Transverse colon (tissue), 4 donors: ENCODE measurements at regions not wholly inside any gene's neighbourhood (a gene's known extent, or its start where the extent isn't known, plus 50 kb on each side); places are given as distances from the start of the nearest gene placed in this dataset.

Experiments used
- DNase-seq: peaks from one replicate; pipeline ENCODE4 v3.0.0-alpha.2; 2019
- H3K27ac ChIP-seq, 4 donors: fragments of 200-600 bp; sonication (generic); 2 replicates each; pipeline ENCODE4 v1.5.1; 2016 to 2018; ENCODE audit warnings: inconsistent platforms in 4 of 4
- H3K27me3 ChIP-seq: fragments of 200-600 bp; sonication (generic); 2 replicates; pipeline ENCODE4 v1.5.1; 2017; ENCODE audit warnings: inconsistent platforms
- H3K36me3 ChIP-seq, 4 donors: fragments of 200-600 bp; sonication (generic); 2 replicates each; pipeline ENCODE4 v1.5.1; 2017 to 2019; ENCODE audit warnings: inconsistent platforms in 4 of 4
- H3K4me1 ChIP-seq, 4 donors: fragments of 200-600 bp; sonication (generic); 2 replicates each; pipeline ENCODE4 v1.5.1; 2017 to 2020; ENCODE audit warnings: inconsistent platforms in 4 of 4
- H3K4me3 ChIP-seq, 4 donors: fragments of 200-600 bp; sonication (generic); 1 replicate in 1 of 4; 2 replicates in 3 of 4; pipeline versions ENCODE4 v1.5.1 to v1.6.1; 2017 to 2019; ENCODE audit warnings: inconsistent platforms in 4 of 4
- H3K9me3 ChIP-seq, 2 donors: fragments of 200-600 bp; sonication (generic); 2 replicates each; pipeline ENCODE4 v1.5.1; 2017 to 2019; ENCODE audit warnings: inconsistent platforms in 2 of 2
- EP300 ChIP-seq: sonication (generic); formaldehyde crosslinking; IDR thresholded peaks from one replicate; pipeline ENCODE4 v1.6.1; 2017; ENCODE audit warnings: antibody characterized with exemption, low read depth
- POLR2A ChIP-seq: fragments of 450-650 bp; IDR thresholded peaks from one replicate; pipeline ENCODE4 v1.6.1; 2016; ENCODE audit warnings: antibody characterized with exemption, mild to moderate bottlenecking, moderate library complexity
- POLR2AphosphoS5 ChIP-seq, 3 donors: sonication (generic); formaldehyde crosslinking; IDR thresholded peaks; one replicate each; pipeline ENCODE4 v1.6.1; 2016; ENCODE audit warnings: antibody characterized with exemption in 3 of 3
- WGBS, 2 donors: methylation state at CpG; one replicate each; pipeline ENCODE4 v1.1.5; 2018; ENCODE audit warnings: low coverage in 1 of 2; 5-methylcytosine and 5-hydroxymethylcytosine counted together
- in situ Hi-C, 4 donors: fragments of 200-750 bp; cut with MboI; loops; one replicate each; pipeline versions ENCODE4 v1.15.0 to v1.15.1; 2017; ENCODE audit warnings: low sequenced_read_pairs in 3 of 4, low pct_ligation_motif_present in 1 of 4, low pct_unique_long_range_greater_than_20kb in 1 of 4
- intact Hi-C: fragments of 100-400 bp; cut with DNase I; formaldehyde crosslinking; loops from one replicate; pipeline ENCODE4 v1.15.1; 2023; ENCODE audit warnings: low total_unique reads
- TF ChIP-seq, protein P1 (sequence below), 5 experiments: fragments of 200-600 bp in 3 of 5; fragments of 450-650 bp in 2 of 5; sonication (generic) in 3 of 5; IDR thresholded peaks; 1 replicate in 2 of 5; 2 replicates in 3 of 5; pipeline ENCODE4 v1.5.1; 2016 to 2017; ENCODE audit warnings: antibody characterized with exemption in 5 of 5, inconsistent platforms in 3 of 5, mild to moderate bottlenecking in 2 of 5, moderate library complexity in 1 of 5

GRCh38 chr5:98206566-98206965, 566.9 kb upstream of the RGMB start:
- WGBS, 2 donors = 41 to 50% methylated on average over 2 of the region's 2 CpGs
- no peak for DNase-seq
- Histone ChIP-seq H3K9me3 (no peaks in the 10 kb centered on the region), H3K27me3 (no peaks in the 10 kb centered on the region), H3K27ac (no peak overlapping the region), H3K4me1 (no peaks in the 10 kb centered on the region), H3K4me3 (no peak overlapping the region), H3K36me3 (no peaks in the 10 kb centered on the region)
- TF ChIP-seq EP300 (no peak), POLR2A (no peak), POLR2AphosphoS5 (IDR thresholded peaks at IDR 0.05) (no peak)
- TF ChIP-seq, protein P1, sequence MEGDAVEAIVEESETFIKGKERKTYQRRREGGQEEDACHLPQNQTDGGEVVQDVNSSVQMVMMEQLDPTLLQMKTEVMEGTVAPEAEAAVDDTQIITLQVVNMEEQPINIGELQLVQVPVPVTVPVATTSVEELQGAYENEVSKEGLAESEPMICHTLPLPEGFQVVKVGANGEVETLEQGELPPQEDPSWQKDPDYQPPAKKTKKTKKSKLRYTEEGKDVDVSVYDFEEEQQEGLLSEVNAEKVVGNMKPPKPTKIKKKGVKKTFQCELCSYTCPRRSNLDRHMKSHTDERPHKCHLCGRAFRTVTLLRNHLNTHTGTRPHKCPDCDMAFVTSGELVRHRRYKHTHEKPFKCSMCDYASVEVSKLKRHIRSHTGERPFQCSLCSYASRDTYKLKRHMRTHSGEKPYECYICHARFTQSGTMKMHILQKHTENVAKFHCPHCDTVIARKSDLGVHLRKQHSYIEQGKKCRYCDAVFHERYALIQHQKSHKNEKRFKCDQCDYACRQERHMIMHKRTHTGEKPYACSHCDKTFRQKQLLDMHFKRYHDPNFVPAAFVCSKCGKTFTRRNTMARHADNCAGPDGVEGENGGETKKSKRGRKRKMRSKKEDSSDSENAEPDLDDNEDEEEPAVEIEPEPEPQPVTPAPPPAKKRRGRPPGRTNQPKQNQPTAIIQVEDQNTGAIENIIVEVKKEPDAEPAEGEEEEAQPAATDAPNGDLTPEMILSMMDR (IDR thresholded peaks at IDR 0.05) = no peak
- intact Hi-C loops (no loop called here), in situ Hi-C loops (no loop called here)

- no peak for DNase-seq
- TF ChIP-seq, protein P1 (IDR thresholded peaks at IDR 0.05) = no peak
- TF ChIP-seq POLR2AphosphoS5 (IDR thresholded peaks at IDR 0.05) (no peak), EP300 (no peak), POLR2A (no peak)
- H3K27me3 ChIP-seq = no peaks in the 10 kb centered on the region
Measured at GRCh38 chr5:98209418-98209817, 564.0 kb upstream of the RGMB start.

DNA sequence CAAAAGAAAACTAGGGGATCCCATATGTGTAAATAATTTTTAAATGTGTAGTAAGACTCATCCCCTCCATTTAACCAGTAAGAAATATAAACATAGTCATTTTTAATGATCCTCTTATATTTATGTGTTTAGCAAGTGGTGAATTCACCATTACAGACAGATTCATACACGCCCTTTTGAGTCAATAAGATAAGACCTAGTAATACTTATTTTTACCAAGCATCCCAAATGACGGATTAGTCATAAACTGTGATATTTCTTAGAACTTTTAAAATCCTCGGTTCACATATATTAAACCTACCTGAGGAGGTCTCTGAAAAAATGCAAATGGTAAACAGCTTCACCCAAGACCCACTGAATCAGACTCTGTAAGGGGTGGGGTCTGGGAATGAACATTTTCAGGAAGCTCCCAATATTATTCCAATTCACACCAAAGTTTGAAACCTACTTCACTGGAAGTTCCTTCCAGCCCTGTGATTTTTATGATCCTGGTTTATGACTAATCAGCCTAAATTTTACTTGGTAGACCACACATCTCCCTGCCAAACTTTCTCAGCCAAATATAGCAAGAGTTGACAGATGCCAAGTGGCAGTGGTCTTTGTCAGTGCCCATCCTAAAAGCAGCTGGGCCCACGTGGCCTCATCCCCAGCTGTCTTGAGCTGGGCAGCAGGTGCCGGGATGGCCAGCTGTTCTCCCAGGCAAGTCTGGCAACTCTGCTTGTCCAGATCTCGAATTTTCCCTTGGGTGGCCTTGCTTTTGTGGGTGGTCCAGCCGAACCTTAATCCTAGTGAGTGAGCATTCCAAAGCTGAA, 559.0 kb upstream of the RGMB start:
- intact Hi-C loops (no loop called here), in situ Hi-C loops (no loop called here)
- 71 to 73% methylated on average over 4 to 6 of the region's 7 CpGs for WGBS, 2 donors
- H3K27me3 ChIP-seq = no peaks in the 10 kb centered on the region
- TF ChIP-seq POLR2AphosphoS5 (IDR thresholded peaks at IDR 0.05) (no peak), EP300 (no peak), POLR2A (no peak)
- TF ChIP-seq, protein P1 (IDR thresholded peaks at IDR 0.05) = no peak
- no peak for DNase-seq
- H3K4me1 ChIP-seq = no peaks in the 10 kb centered on the region
- no peaks in the 10 kb centered on the region for H3K36me3 ChIP-seq
- no peak overlapping the region for H3K27ac ChIP-seq
- no peak overlapping the region for H3K4me3 ChIP-seq
- H3K9me3 ChIP-seq = no peaks in the 10 kb centered on the region

More at GRCh38 chr5:98209418-98209817, 564.0 kb upstream of the RGMB start:
- H3K9me3 ChIP-seq = no peaks in the 10 kb centered on the region
- intact Hi-C loops = no loop called here
- no peaks in the 10 kb centered on the region for H3K36me3 ChIP-seq
- H3K27ac ChIP-seq = no peak overlapping the region
- in situ Hi-C loops = no loop called here
- H3K4me1 ChIP-seq = no peaks in the 10 kb centered on the region
- H3K4me3 ChIP-seq = no peak overlapping the region

DNA sequence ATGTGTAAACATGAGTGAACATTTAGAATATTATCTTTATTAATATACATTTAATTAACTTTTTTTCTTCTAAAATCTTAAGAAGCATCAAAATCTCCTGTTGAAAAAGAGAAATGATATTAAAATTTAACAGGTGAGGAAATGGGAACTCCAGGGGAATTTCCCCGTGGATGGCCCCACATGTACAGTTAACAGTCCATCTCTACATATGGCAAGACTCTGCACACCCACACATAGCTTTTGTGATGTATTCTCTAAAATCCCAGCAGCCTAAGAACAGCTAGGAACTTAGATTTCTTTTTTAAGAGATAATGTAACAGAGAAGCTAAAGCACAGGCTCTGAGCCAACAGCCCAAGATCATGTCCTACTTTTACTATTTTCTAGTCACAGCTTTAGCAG, 556.3 kb upstream of the RGMB start:
- TF ChIP-seq EP300 (no peak), POLR2AphosphoS5 (IDR thresholded peaks at IDR 0.05) (no peak), POLR2A (no peak)
- TF ChIP-seq, protein P1 (IDR thresholded peaks at IDR 0.05) = no peak
- H3K9me3 ChIP-seq = no peaks in the 10 kb centered on the region
- H3K27ac ChIP-seq = no peak overlapping the region
- in situ Hi-C loops (no loop called here), intact Hi-C loops (no loop called here)
- 67 to 76% methylated on average over 1 of the region's 1 CpG for WGBS, 2 donors
- DNase-seq = no peak
- no peak overlapping the region for H3K4me3 ChIP-seq
- H3K4me1 ChIP-seq = no peaks in the 10 kb centered on the region
- no peaks in the 10 kb centered on the region for H3K36me3 ChIP-seq
- H3K27me3 ChIP-seq = no peaks in the 10 kb centered on the region
